GM19438 (cell line): ENCODE measurements at regions not wholly inside any gene's neighbourhood (a gene's known extent, or its start where the extent isn't known, plus 50 kb on each side); places are given as distances from the start of the nearest gene placed in this dataset.

Experiments
- ATAC-seq: cut with Tn5 transposase; IDR thresholded peaks from one replicate; pipeline ENCODE4 v1.9.1; 2021; ENCODE audit warnings: low read depth; ENCODE audit not compliant: unreplicated experiment

DNA sequence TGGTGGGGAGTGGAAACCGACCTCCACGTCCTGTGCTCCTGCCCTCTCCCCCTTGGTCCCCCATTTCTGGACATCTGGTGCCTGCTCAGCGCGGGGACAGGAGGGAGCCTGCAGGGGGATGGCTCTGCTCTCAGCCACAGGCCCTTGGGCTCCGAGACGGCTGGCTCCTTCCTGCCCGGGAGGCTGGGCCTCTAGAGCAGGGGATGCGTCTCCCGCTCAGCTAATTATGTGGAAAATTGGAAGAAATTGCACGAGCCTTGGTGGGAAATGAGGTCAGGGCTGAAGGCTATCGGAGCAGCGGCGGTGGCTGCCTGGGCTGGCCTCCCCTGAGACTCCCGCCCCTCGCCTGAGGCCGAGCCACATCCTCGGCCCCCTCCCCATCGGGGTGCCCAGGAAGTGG, 154.6 kb upstream of the CIBAR2 start:
- no peak for ATAC-seq

DNA sequence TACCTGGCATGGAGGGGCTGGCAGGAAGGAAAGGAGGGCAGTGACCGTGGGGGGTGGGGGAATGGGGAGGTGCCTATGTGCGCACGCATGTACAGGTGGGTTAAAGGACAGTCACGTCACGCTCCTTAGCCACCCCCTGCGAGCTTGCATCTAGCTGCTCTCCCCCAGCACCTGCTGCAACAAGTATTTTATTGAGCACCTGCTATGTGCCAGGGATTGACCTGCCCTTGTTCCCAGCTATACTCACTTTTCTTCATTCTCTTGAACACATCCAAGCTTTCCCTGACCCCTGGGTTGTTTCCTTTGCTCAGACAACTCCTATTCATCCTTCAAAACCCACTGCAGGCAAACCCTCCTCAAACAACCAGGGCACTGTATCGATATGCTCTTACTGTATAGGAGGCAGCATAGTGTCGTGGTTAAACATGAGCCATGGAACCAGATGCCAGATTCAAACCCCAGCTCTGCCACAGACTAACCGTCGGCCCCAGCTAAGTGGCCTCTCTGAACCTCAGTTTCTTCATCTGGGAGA, 155.2 kb upstream of the CIBAR2 start:
- ATAC-seq = no peak

DNA sequence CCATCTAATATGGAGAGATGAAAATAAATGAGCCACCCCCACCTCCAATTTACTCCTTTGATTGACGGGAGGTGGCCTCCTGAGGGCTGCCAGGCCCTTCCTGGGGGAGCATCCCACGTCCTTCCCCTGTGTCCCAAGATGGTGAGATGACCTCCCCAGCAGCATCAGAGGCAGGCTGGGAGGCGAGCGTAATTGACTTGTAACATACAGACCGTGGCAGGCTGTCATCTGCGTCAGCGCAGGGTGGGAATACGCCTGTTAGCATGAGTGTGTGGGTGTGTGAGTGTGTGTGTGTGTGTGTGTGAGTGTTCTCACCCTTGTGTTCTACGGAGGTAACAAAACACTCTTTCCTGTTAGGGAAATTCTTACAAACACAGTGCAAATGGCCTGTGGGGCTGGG, 156.9 kb upstream of the CIBAR2 start:
- ATAC-seq = no peak

DNA sequence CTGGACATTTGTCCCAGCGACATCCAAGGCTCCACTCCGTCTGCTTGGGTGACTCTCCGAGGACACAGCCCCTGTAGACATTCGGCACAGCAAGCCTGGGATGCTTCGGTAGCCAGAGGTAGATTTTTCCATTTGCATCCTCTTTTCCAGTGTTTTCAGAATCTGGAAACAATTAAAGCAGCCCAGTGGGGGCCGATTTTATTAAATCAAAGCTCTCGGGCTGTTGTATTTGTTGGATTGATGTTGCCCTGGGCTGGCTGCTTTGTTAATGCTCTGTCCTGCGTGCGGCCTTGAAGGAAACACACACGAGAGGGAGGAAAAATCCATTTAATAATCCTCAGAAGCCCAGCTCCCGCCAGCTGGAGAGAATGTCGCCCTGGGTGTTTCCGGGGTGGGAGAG, 158.1 kb upstream of the CIBAR2 start:
- no peak for ATAC-seq

DNA sequence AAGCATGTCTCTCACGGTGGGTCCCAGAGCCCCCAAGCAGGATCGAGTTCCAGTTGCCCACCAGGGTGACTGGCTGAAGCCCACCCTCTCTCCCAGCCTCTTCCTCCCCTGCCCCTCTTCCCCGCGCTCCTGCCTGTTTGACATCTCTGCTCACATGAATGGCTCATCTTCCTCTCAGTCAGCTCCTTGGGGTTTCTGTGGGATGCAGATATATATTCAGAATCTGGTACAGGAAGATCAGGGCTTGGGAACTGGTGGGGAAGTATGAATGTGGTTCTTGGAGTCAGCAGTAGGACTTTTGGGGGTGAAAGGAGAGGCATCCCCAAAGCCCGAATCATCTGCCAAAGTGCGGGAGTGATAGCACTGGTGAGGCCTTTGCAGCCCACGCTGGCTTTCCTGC, 158.9 kb upstream of the CIBAR2 start:
- ATAC-seq = no peak

DNA sequence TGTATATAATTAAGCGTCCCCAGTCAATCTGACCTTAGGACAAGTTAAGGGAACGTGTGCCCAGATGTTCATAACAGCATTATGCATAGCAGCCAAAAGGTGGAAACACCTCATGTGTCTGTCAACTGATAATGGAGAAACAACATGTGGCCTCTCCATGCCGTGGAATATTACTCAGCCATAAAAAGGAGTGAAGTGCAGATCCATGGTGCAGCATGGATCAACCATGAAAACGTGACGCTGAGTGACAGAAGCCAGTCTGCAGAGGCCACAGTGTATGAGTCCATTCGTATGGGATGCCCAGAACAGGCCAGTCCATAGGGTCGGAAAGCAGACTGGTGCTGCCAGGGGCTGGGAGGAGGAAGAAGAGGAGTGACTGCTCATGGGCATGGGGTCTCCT, 161.0 kb upstream of the CIBAR2 start:
- ATAC-seq = no peak

DNA sequence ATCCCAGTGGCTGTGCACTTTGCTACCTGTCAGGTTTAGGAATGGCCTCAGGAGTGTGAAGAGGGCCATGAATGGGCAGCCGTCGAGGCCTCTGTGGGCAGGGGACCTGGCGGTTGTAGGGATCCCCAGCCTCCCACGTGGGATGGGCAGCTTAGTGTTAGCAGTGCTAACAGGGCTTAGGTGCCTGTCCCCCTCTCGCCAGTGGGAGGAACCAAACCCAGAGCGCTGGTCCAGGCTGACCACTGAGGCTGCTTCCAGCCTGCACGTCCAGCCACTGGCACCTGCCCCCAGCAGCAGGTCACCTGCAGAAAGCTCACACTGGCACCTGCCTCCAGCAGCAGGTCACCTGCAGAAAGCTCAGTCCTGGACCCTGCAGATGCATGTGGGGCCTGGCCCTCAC, 162.2 kb upstream of the CIBAR2 start:
- ATAC-seq = no peak

DNA sequence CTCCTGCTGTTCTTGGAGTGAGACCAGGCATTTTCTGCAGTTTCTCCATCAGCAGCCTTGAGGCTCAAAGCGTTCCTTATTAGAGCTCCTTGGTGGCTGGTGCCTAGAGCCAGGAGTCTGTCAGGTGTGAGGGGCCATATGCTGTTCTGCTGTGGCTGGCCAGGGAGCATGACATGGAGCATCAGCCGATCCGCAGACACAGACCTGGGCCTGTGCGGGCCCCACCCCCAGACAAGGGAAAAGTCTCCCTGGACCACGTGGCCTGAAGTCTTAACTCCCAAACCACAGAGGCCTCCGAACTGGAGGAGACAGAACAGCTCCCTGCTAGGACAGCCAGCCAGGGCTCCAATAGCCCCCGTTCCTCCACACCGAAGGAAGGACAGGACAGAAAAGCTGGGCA, 162.7 kb upstream of the CIBAR2 start:
- no peak for ATAC-seq

DNA sequence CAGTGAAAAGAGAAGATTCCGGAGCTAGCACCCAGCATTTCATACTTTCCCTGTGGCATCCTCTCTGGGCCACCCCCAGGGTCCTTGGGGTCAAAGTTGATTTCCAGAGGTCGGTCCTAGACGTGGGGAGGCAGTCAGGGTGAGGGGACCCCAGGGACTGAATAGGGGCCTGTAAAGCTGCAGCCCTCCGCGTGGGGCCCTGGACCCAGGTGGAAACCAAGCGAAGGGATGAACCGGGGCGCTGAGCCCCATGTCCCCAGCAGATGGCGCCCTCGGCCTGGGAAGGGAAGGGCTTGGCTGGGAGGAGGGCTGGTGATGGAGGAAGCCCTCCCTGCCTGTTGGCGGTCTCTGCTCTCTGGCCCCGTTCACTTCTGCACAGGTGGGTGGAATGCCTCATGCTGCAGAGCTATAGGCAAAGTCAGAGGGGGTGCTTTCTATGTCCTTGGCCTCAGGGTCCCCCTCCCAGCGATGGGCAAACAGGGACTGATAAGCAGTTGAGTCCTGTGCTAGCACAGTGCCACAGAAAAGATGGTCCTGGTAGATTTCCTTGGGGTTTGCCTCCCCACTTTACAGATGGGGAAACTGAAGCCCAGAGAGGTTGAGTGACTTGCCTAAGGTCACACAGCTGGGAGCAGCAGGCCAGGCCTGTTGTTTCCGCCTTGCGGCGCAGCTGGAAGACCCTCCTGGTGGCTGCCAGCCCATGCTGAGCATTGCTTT, 163.4 kb upstream of the CIBAR2 start:
- no peak for ATAC-seq

DNA sequence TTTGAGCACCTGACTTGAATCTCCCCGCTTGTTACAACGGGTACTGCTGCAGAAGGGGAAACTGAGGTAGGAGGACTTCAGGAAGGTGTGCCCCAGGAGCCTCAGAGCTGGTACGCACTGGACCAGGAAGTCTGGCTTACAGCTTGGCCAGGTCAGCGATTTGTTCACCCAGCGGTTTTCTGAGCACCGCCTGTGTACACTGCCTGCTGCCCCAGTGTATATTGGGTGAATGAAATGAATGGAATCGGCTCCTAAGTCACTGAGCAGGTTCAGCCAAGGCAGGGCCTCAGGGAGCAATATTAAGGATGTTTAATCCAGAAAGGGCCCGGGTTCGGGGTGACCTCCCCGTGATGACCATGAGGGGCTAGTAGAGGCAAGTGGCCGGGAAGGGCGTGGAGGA, 164.0 kb upstream of the CIBAR2 start:
- no peak for ATAC-seq

DNA sequence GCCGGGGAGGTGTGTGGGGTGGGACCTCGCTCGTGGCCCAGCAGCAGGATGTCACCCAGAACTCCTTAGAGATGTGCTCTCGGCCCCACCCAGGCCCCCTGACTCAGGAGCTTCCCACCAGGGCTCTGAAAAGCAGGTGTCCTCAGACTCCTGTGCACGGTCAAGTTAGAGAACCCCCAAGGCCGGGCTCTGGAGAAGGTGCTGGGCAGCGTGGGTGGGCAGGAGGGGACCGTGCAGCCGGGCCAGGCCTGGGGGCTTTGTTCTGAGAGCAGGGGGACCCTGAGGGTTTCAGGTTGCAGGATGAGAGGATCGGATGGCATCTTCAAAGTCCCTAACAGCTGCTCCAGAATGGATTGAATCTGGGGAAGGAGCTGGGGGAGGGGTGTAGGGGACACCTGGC, 164.4 kb upstream of the CIBAR2 start:
- ATAC-seq = no peak

DNA sequence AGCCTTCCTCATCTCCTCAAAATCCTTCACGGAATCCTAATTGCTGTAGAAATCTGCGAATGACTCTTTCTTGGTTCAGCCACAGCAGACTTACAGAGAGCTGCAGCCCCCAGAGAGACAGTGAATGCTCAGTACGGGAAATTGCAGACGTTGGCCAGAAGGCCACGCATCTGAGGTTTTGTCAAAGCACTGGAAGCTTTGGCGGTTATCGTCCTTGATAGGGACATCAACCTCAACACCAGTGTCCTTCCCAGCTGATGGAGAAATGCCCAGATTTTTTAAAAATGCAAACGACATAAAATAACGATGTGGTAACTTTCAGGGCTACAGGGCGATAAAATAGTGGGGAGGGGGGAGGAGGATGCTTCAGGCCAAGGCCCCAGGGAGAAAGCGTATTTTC, 166.6 kb upstream of the CIBAR2 start:
- ATAC-seq = no peak

DNA sequence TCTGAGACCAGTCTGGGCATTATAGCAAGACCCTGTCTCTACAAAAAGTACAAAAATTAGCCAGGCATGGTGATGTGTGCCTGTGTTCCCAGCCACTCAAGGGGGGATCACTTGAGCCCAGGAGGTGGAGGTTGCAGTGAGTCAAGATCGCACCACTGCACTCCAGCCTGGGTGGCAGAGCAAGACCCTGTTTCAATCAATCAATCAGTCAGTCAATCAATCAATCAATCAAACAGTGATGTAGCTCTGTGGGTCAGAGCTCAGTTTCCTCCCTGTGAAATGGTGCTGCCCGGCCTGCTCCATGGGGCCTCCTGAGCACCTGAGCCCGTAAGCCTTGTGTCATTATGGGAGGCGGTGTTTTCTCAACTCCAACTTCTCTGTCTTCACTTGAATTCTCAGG, 167.1 kb upstream of the CIBAR2 start:
- no peak for ATAC-seq

DNA sequence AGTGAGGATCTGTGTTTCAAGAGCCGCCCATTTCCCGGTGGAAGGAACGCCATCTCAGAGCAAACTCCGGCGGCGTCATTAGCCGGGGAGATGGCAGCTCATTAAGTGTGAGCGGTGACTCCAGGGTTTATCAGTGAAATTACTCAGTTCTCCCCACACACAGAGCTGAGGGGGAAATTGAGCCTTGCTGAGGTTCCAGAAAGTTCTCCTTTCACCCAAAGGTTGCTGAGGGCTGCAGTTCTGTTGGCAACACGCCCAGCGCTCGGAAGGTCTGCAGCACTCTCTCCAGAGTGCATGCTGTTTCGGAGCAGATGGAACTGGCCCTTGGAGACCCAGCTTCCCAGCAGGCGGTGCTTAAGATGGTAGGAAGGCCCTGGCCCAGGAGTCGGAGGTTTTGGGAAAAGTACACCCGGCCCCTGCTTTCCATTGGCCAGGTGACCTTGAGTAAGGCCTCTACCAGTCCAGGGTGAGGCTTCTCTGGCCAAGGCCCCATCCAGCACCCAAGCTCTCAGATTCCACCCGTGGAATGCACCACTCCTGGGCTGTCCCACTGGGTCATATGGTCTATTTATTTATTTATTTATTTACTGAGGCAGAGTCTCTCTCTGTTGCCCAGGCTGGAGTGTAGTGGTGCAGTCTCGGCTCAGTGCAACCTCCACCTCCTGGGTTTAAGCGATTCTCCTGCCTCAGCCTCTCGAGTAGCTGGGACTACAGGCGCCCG, 167.7 kb upstream of the CIBAR2 start:
- ATAC-seq = no peak

DNA sequence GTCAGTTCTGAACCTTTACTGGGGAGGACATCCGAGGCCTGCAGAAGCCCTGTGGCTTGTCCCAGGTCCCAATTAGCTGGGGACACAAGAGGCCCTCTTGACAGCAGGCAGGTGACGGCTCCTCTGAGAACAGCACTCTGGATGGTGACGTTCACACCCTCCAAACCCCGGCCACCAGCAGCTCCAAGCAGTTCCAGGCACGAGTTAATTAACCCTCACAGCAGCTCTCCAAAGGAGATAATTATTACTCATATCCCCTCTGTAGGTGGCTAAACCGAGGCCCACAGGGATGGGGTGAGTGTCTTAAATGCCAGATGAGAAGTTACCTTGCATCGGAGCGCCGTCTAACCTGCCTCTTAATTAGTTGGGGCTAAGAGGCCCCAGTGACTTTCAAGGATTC, 168.9 kb upstream of the CIBAR2 start:
- ATAC-seq = no peak

DNA sequence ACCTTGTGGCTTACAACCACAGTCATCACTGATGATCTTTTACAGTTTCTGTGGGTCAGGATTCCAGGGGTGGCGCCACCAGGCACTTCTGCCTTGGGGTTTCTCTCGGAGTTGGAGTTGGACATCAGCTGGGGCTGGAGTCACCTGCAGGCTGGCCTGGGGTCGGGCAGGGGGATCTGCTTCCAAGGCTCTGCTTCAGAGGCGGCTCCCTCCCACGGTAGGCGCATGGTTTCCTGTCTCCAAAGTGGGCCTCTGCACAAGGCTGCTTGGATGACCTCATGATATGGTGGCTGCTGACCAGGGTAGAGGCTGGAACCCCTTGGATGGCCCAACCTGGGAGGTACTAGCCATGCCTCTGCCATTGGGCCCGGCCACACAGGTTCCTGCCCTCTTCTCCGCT, 170.6 kb upstream of the CIBAR2 start:
- ATAC-seq = no peak

DNA sequence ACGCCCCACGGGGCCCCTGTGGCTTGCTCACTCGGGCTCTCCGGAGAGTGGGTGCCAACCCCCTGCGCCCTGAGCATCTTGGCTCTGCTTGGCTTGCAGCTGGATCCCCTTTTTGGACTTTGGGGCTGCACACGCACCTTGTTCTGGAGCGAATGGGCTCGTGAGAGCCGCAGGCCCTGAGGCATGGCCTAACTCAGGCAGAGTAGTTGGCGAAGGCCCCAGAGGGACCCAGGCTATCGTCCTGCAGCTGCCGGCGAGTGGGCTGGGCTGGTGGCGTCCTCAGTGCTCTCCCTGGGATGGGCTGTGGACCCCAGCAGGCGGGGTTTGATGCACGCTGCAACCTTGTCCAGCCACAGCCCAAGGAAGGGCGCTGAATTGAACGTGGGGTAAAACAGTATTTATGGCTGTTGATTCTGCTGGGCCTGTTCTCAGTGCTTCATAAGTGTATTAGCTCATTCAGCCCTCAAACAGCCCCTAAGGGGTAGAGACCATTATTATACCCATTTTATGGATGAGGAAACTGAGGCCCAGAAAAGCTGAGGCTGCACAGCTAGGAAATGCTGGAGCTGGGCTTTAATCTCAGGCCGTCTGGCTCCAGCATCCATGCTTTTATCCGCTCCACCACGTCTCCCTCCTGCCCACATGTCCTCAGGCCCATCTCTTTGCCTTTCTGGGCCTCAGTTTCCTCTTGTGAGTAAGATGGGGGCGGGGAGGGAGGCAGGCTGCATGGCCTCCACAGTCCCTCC, 171.2 kb upstream of the CIBAR2 start:
- no peak for ATAC-seq

DNA sequence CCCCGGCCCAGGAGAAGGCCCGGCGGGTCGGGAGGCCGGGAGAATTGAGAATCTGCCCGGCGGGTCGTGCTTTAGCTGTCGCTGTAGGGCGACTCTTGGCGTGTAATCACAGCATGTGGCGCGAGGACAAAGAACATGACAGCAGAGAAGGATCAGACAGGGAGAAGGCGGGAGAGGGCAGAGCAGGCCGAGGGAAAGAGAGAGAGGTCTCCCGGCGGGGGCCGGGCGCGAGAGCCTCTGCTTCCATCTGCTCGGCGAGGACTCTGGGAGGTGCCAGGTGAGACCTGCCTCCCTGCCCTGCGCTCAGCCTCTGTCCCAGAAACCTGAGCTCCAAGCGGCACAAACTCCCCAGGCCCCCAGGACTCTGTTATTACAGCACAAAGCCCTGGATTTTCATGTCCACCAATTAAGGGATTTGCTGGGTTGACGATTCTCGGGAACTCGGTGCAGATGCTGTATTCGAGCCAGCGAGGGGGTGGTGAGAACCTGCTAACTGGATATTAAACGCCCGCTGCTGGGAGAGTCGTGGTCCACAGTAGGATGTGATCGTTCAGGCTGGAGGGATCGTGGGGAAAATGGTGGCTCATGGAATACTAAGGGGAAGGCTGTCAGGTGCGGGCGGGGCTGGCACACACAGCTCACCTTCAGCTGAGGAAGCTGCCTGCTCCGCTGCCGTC, 172.0 kb upstream of the CIBAR2 start:
- ATAC-seq = no peak

DNA sequence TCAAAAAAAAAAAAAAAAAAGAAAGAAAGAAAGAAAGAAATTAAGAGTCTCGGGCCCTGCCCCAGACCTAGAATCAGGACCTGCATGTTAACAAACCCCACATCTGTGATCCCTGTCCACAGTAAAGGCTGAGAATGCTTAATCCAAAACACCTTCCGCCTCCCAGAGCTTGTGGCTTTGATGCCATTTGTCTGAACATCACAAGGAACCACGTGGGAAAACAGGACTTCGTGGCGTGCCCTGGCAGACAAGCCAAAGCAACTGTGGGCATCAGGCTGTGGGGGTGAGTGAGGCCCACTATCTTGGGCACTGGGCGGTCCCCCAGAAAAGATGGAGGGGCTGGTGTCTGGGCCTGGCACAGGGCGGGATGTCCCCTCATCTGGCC, 173.4 kb upstream of the CIBAR2 start:
- ATAC-seq = no peak

DNA sequence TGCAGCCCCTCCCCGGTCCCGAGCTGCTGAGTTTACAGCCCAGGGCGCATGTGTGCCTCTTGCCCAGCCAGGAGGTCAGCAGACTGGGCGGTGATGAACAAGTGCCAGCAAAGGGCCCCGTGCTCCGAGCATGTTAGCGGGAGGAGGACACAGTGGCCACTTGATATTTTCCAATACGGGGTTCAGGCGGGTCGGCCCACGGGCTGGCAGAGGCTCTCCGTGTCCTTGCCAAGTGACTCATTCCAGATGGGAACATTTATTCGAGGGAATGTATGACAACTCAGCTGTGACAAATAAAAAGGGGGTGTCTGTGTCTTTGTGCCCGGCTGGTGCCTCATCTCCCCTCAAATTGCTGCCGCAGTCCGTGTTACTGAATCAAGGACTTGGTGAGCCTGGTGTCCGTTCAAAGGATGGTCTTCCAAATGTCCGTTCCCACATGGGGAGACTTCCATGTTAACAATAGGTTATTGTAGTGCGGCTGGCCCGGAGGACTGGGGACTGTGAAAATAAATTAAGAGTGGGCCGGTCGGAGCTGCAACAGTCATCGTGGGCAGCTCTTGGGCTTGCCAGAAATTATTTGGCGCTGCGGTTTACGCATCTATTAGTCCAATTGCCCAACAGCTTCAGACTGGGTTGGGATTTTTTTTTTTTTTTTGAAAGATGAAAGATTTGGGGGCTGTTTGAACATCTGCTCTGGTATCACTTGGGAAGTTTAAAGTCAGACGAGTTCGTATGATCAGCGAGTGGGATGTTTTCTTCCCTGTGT, 174.0 kb upstream of the CIBAR2 start:
- ATAC-seq = no peak
